Ishikawa (cell line): ENCODE measurements at regions not wholly inside any gene's neighbourhood (a gene's known extent, or its start where the extent isn't known, plus 50 kb on each side); places are given as distances from the start of the nearest gene placed in this dataset.

Experiments used
- CEBPB ChIP-seq: IDR thresholded peaks from 2 replicates; pipeline ENCODE4 v1.6.1; 2012
- CREB1 ChIP-seq: IDR thresholded peaks from 2 replicates; pipeline ENCODE4 v1.6.1; 2012; ENCODE audit warnings: low read depth
- EGR1 ChIP-seq: IDR thresholded peaks from 2 replicates; pipeline ENCODE4 v1.6.1; 2012
- EP300 ChIP-seq: IDR thresholded peaks from 2 replicates; pipeline ENCODE4 v1.6.1; 2012; ENCODE audit warnings: borderline replicate concordance
- FOXM1 ChIP-seq: IDR thresholded peaks from 2 replicates; pipeline ENCODE4 v1.6.1; 2012; ENCODE audit warnings: low read depth, borderline replicate concordance
- MAX ChIP-seq: IDR thresholded peaks from 2 replicates; pipeline ENCODE4 v1.6.1; 2012
- NFIC ChIP-seq: IDR thresholded peaks from 2 replicates; pipeline ENCODE4 v1.6.1; 2012
- RAD21 ChIP-seq: IDR thresholded peaks from 2 replicates; pipeline ENCODE4 v1.6.1; 2012; ENCODE audit warnings: low read depth
- REST ChIP-seq: IDR thresholded peaks from 2 replicates; pipeline ENCODE4 v1.6.1; 2012; ENCODE audit warnings: low read depth, mild to moderate bottlenecking
- TAF1 ChIP-seq: IDR thresholded peaks from 2 replicates; pipeline ENCODE4 v1.6.1; 2012; ENCODE audit warnings: low read depth, mild to moderate bottlenecking
- TCF12 ChIP-seq: IDR thresholded peaks from 2 replicates; pipeline ENCODE4 v1.6.1; 2012; ENCODE audit warnings: low read depth
- TEAD4 ChIP-seq: IDR thresholded peaks from 2 replicates; pipeline ENCODE4 v1.6.1; 2012
- YY1 ChIP-seq: IDR thresholded peaks from 2 replicates; pipeline ENCODE4 v1.6.1; 2012; ENCODE audit warnings: low read depth
- TF ChIP-seq, protein P1 (sequence below): IDR thresholded peaks from 2 replicates; pipeline ENCODE4 v1.6.1; 2012

GRCh38 chr3:150217691-150218090 is 190.4 kb upstream of the TSC22D2 start:
- no peak for TF ChIP-seq REST
- no peak for TF ChIP-seq CEBPB
- TF ChIP-seq TEAD4: no peak
- TF ChIP-seq, protein P1, sequence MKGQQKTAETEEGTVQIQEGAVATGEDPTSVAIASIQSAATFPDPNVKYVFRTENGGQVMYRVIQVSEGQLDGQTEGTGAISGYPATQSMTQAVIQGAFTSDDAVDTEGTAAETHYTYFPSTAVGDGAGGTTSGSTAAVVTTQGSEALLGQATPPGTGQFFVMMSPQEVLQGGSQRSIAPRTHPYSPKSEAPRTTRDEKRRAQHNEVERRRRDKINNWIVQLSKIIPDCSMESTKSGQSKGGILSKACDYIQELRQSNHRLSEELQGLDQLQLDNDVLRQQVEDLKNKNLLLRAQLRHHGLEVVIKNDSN: no peak
- TF ChIP-seq YY1: no peak
- no peak for TF ChIP-seq FOXM1
- TF ChIP-seq CREB1: no peak
- no peak for TF ChIP-seq EP300
- no peak for TF ChIP-seq TCF12
- TF ChIP-seq MAX: no peak
- no peak for TF ChIP-seq RAD21
- TF ChIP-seq TAF1: no peak
- no peak for TF ChIP-seq NFIC
- no peak for TF ChIP-seq EGR1
